ENCODE measurements at regions not wholly inside any gene's neighbourhood (a gene's known extent, or its start where the extent isn't known, plus 50 kb on each side); places are given as distances from the start of the nearest gene placed in this dataset.

DNA sequence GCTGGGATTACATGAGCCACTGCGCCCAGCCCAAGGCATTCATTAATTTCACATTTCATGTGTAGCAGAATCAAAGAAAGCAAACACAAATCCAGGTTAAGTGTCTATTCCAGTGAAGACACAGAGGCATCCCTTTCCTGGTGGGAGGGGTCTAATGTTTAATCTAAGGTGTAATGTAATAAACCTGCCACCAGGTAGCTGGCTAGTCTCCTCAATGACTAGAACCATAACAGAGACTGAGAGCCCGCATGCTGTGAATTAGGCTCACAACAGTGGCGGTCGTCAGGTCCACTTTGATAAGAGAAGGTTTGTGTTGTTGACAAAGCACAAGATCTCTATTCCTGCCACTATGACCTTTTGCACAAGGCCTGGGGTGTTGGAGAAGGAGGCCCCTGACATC, 64.2 kb upstream of the ADA2 start:
- TF ChIP-seq, protein P1, sequence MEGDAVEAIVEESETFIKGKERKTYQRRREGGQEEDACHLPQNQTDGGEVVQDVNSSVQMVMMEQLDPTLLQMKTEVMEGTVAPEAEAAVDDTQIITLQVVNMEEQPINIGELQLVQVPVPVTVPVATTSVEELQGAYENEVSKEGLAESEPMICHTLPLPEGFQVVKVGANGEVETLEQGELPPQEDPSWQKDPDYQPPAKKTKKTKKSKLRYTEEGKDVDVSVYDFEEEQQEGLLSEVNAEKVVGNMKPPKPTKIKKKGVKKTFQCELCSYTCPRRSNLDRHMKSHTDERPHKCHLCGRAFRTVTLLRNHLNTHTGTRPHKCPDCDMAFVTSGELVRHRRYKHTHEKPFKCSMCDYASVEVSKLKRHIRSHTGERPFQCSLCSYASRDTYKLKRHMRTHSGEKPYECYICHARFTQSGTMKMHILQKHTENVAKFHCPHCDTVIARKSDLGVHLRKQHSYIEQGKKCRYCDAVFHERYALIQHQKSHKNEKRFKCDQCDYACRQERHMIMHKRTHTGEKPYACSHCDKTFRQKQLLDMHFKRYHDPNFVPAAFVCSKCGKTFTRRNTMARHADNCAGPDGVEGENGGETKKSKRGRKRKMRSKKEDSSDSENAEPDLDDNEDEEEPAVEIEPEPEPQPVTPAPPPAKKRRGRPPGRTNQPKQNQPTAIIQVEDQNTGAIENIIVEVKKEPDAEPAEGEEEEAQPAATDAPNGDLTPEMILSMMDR (conservative IDR thresholded peaks at IDR 0.05; ENCODE audit: low read depth, low read length): no peak
- no peak for TF ChIP-seq CEBPB (IDR thresholded peaks at IDR 0.05; ENCODE audit: low read depth, low read length)
- TF ChIP-seq POLR2A (IDR thresholded peaks at IDR 0.05; ENCODE audit: low read depth, low read length): no peak
- TF ChIP-seq, protein P2, sequence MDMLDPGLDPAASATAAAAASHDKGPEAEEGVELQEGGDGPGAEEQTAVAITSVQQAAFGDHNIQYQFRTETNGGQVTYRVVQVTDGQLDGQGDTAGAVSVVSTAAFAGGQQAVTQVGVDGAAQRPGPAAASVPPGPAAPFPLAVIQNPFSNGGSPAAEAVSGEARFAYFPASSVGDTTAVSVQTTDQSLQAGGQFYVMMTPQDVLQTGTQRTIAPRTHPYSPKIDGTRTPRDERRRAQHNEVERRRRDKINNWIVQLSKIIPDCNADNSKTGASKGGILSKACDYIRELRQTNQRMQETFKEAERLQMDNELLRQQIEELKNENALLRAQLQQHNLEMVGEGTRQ (IDR thresholded peaks at IDR 0.05; ENCODE audit: low read depth, low read length): no peak
- TF ChIP-seq RFX5 (IDR thresholded peaks at IDR 0.05; ENCODE audit: low read depth, low read length): no peak

Data from IMR-90 (cell line).